ENCODE measurements at regions not wholly inside any gene's neighbourhood (a gene's known extent, or its start where the extent isn't known, plus 50 kb on each side); places are given as distances from the start of the nearest gene placed in this dataset.

DNA sequence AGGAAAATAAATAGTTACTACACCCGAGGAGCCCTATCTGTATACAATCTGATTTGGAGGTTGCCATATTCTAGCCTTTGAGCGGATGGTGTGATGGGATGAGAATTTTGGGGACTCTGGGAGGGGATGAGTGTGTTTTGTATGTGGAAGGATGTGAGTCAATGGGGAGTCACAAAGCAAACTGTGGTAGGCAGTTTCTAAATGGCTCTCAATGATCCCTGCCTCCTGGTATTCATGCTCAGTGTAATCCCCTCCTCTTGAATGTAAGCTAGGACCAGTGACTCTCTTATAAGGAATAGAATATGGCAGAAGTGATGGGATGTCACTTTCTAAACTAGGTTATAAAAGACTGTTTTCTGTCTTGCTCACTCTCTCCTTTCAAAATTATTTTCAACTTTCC lies 205.7 kb upstream of the RIOK2 start:
- TF ChIP-seq, protein P1, sequence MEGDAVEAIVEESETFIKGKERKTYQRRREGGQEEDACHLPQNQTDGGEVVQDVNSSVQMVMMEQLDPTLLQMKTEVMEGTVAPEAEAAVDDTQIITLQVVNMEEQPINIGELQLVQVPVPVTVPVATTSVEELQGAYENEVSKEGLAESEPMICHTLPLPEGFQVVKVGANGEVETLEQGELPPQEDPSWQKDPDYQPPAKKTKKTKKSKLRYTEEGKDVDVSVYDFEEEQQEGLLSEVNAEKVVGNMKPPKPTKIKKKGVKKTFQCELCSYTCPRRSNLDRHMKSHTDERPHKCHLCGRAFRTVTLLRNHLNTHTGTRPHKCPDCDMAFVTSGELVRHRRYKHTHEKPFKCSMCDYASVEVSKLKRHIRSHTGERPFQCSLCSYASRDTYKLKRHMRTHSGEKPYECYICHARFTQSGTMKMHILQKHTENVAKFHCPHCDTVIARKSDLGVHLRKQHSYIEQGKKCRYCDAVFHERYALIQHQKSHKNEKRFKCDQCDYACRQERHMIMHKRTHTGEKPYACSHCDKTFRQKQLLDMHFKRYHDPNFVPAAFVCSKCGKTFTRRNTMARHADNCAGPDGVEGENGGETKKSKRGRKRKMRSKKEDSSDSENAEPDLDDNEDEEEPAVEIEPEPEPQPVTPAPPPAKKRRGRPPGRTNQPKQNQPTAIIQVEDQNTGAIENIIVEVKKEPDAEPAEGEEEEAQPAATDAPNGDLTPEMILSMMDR (IDR thresholded peaks at IDR 0.05), result no peak
- no peaks in the 10 kb centered on the region; the same call in 1 of the 2 replicates for H3K27me3 Mint-ChIP-seq (ENCODE audit: insufficient read depth)

DNA sequence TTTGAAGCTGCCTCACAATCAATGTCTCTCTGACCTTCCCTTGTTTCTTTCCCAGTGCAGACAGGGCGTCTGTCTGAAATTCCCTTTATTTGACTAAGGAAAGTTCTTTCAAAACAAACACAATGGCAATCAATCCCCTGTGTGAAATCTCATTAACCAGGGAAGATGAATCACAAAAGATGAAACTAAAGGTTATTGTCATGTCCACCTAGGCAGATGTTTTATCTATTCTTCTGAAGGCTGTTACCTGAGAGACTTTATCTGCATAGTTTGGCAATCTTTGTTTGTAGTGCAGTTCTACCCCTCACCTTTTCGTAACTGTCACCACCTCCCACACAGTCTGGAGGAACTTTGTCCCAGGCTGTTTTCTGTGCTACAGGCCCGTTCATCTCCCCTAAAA lies 217.5 kb upstream of the RIOK2 start:
- TF ChIP-seq, protein P1 (IDR thresholded peaks at IDR 0.05), result no peak
- Mint-ChIP-seq H3K36me3 (ENCODE audit: low read depth) (no peaks in the 10 kb centered on the region), H3K4me3 (no peak overlapping the region), H3K27ac (no peak overlapping the region), H3K9me3 (peaks cover 3% of the 10 kb centered on the region; the same call in 1 of the 2 replicates), H3K27me3 (ENCODE audit: insufficient read depth) (peaks cover 3% of the 10 kb centered on the region; the same call in 1 of the 2 replicates), H3K4me1 (ENCODE audit: low read depth) (peaks cover 17% of the 10 kb centered on the region)
- DNase-seq, result no peak

More for the DNA sequence above, 205.7 kb upstream of the RIOK2 start:
- Mint-ChIP-seq H3K36me3 (ENCODE audit: low read depth) (no peaks in the 10 kb centered on the region), H3K4me3 (no peak overlapping the region), H3K27ac (peak overlapping the region; percentile 23; the same call in 1 of the 2 replicates), H3K4me1 (ENCODE audit: low read depth) (peaks cover 45% of the 10 kb centered on the region), H3K9me3 (no peaks in the 10 kb centered on the region)
- peak; percentile 0 for DNase-seq

DNA sequence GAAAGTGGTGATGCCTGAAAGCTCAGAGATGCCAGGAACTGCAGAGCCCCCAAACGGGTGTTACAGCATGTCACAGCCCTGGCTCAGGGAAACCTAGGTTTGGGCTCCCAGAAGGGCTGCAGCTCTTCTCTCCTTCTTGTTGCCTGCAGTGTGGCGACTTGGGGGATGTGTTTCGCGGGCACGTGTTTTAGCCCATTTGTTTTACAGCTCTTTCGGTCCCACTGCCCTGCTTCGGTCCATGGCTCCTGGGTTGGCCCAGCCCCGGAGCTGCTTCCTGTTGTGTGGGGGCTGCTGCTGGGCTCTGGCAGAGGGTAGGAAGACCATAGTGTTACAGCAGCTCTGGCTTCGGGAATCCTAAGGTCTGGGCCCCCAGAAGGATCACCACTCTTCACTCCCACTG lies 222.9 kb upstream of the RIOK2 start:
- H3K27me3 Mint-ChIP-seq (ENCODE audit: insufficient read depth), result no peaks in the 10 kb centered on the region; the same call in 1 of the 2 replicates
- DNase-seq, result no peak
- H3K36me3 Mint-ChIP-seq (ENCODE audit: low read depth), result peaks cover 10% of the 10 kb centered on the region; the same call in 1 of the 2 replicates
- TF ChIP-seq, protein P1 (IDR thresholded peaks at IDR 0.05), result no peak
- no peak overlapping the region for H3K4me3 Mint-ChIP-seq
- H3K9me3 Mint-ChIP-seq, result peaks cover 6% of the 10 kb centered on the region
- H3K27ac Mint-ChIP-seq, result no peak overlapping the region
- peaks cover 3% of the 10 kb centered on the region; the same call in 1 of the 2 replicates for H3K4me1 Mint-ChIP-seq (ENCODE audit: low read depth)

DNA sequence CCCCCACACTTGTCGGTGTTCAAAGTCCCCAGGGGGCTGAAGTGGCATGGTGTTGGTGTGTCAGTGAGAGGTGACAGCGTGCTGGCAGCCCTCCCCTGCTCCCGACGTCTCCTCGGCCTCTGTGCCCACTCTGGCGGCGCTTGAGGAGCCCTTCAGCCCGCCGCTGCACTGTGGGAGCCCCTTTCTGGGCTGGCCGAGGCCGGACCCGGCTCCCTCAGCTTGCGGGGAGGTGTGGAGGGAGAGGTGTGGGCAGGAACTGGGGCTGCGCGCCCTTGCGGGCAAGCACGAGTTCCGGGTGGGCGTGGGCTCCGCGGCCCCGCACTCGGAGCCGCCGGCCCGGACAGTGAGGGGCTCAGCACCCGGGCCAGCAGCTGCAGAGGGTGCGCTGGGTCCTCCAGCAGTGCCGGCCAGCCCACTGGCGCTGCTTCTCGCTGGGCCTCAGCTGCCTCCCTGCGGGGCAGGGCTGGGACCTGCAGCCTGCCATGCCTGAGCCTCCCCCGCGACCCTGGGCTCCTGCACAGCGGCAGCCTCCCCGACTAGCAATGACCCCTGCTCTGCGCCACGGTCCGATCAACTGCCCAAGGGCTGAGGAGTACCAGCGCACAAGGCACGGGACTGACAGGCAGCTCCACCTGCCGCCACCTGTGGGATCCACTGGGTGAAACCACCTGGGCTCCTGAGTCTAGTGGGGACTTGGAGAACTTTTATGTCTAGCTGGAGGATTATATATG lies 224.1 kb upstream of the RIOK2 start:
- Mint-ChIP-seq H3K27ac (no peak overlapping the region), H3K27me3 (ENCODE audit: insufficient read depth) (no peaks in the 10 kb centered on the region; the same call in 1 of the 2 replicates), H3K4me1 (ENCODE audit: low read depth) (peaks cover 8% of the 10 kb centered on the region; the same call in 1 of the 2 replicates), H3K9me3 (peaks cover 6% of the 10 kb centered on the region), H3K4me3 (no peak overlapping the region), H3K36me3 (ENCODE audit: low read depth) (peaks cover 10% of the 10 kb centered on the region; the same call in 1 of the 2 replicates)
- TF ChIP-seq, protein P1 (IDR thresholded peaks at IDR 0.05), result no peak
- no peak for DNase-seq

DNA sequence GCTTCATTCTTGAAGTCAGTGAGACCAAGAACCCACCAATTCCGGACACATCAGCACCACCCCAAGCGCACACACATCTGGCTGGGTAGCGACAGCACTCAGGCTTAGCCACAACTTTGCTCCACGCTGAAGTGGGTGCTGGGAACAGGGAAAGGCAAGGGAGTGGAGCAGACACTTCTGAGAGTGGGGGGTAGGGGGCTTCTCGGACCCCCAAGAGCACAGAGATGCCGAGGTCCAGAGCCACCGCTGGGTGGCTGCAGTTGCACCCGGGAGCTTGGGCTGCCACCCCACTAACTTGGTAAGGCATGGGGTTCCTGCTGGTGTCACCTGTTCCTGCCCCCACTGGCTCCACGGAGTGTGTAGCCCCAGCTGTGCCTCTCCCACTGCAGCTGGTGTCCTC lies 225.3 kb upstream of the RIOK2 start:
- H3K27me3 Mint-ChIP-seq (ENCODE audit: insufficient read depth), result no peaks in the 10 kb centered on the region; the same call in 1 of the 2 replicates
- peaks cover 6% of the 10 kb centered on the region for H3K9me3 Mint-ChIP-seq
- H3K36me3 Mint-ChIP-seq (ENCODE audit: low read depth), result peaks cover 10% of the 10 kb centered on the region; the same call in 1 of the 2 replicates
- no peak for DNase-seq
- peaks cover 8% of the 10 kb centered on the region; the same call in 1 of the 2 replicates for H3K4me1 Mint-ChIP-seq (ENCODE audit: low read depth)
- TF ChIP-seq, protein P1 (IDR thresholded peaks at IDR 0.05), result no peak
- no peak overlapping the region for H3K4me3 Mint-ChIP-seq
- no peak overlapping the region for H3K27ac Mint-ChIP-seq

All from HFFc6 (cell line).